Lower leg skin (tissue), 3 donors: ENCODE measurements at regions not wholly inside any gene's neighbourhood (a gene's known extent, or its start where the extent isn't known, plus 50 kb on each side); places are given as distances from the start of the nearest gene placed in this dataset.

ENCODE experiments used
- CTCF ChIP-seq, 3 donors: fragments of 450-650 bp; IDR thresholded peaks; one replicate each; pipeline ENCODE4 v1.5.1; 2016; ENCODE audit warnings: antibody characterized with exemption in 3 of 3, mild to moderate bottlenecking in 3 of 3, moderate library complexity in 2 of 3
- POLR2A ChIP-seq, 2 donors: fragments of 450-650 bp; IDR thresholded peaks; one replicate each; pipeline ENCODE4 v1.6.1; 2016 to 2017; ENCODE audit warnings: antibody characterized with exemption in 2 of 2, mild to moderate bottlenecking in 1 of 2, moderate library complexity in 1 of 2

GRCh38 chr2:23009545-23010149, 375.3 kb upstream of the KLHL29 start:
- TF ChIP-seq CTCF (IDR thresholded peaks at IDR 0.05): no peak
- no peak for TF ChIP-seq POLR2A (IDR thresholded peaks at IDR 0.05)
